ENCODE measurements at regions not wholly inside any gene's neighbourhood (a gene's known extent, or its start where the extent isn't known, plus 50 kb on each side); places are given as distances from the start of the nearest gene placed in this dataset.

- TF ChIP-seq CTCF (conservative IDR thresholded peaks at IDR 0.05 in 1 of 2, IDR thresholded peaks at IDR 0.05 in 1 of 2; ENCODE audit: extremely low read depth in 1 of 2, insufficient read depth in 1 of 2, low read depth in 1 of 2, low read length in 2 of 2) (no peak), EZH2 (IDR thresholded peaks at IDR 0.05; ENCODE audit: borderline replicate concordance, low read length) (no peak)
These were observed 424.1 kb upstream of the KIRREL3 start for GRCh38 chr11:127424661-127425060.
